ENCODE measurements at regions not wholly inside any gene's neighbourhood (a gene's known extent, or its start where the extent isn't known, plus 50 kb on each side); places are given as distances from the start of the nearest gene placed in this dataset.

- DNase-seq (ENCODE audit: low read depth, low spot score) (no peak), FAIRE-seq (no peak)
- H3K9me1 ChIP-seq (replicated peaks; ENCODE audit: control insufficient read depth, extremely low read depth, insufficient read depth, low read length): no peaks in the 10 kb centered on the region
- dilution Hi-C loops (cut with MboI; ENCODE audit: extremely low pct_ligation_motif_present, low sequenced_read_pairs): no loop called here
- POLR2A ChIA-PET: no interaction called here
- H3K27me3 ChIP-seq (ENCODE audit: control insufficient read depth in 2 of 2, insufficient read depth in 2 of 2, low read length in 2 of 2): no peaks in the 10 kb centered on the region
- CTCF ChIA-PET: interaction anchor here (1.3 kb wide), 1 partner anchor 21 kb away, joined by 4 read pairs; no protein-coding TSS in a partner anchor
- H3K27ac ChIP-seq (ENCODE audit: insufficient read depth, low read depth, low read length): no peak overlapping the region
- no peak overlapping the region for H2AFZ ChIP-seq (ENCODE audit: low read depth, low read length)
- H3K4me1 ChIP-seq (ENCODE audit: control insufficient read depth, extremely low read depth, insufficient read depth, low read length): no peaks in the 10 kb centered on the region
- H3K36me3 ChIP-seq (ENCODE audit: control insufficient read depth in 2 of 2, extremely low read depth in 1 of 2, insufficient read depth in 2 of 2, low read length in 2 of 2): no peaks in the 10 kb centered on the region
- no peaks in the 10 kb centered on the region for H3K79me2 ChIP-seq (ENCODE audit: control insufficient read depth, insufficient read depth, low read length)
- H4K20me1 ChIP-seq (replicated peaks; ENCODE audit: control insufficient read depth, extremely low read depth, insufficient read depth, low read length): no peaks in the 10 kb centered on the region
- no TSS peak for BruUV-seq (replicated peaks)
- H3K9me3 ChIP-seq (replicated peaks; ENCODE audit: control insufficient read depth, insufficient read depth, low read length): no peaks in the 10 kb centered on the region
- H3K9ac ChIP-seq (replicated peaks; ENCODE audit: extremely low read depth, insufficient read depth, low read length): no peak overlapping the region
- no peak overlapping the region for H3K4me3 ChIP-seq (replicated peaks in 1 of 3; ENCODE audit: insufficient read depth in 1 of 3, low read depth in 1 of 3, low read length in 3 of 3)
- TF ChIP-seq POLR2A (IDR thresholded peaks at IDR 0.05; ENCODE audit: low read depth, low read length) (no peak), JUN (IDR thresholded peaks at IDR 0.05; ENCODE audit: borderline replicate concordance, insufficient read depth, insufficient read length, low read depth) (no peak), MYC (IDR thresholded peaks at IDR 0.05; ENCODE audit: low read depth, low read length) (no peak), FOS (IDR thresholded peaks at IDR 0.05; ENCODE audit: borderline replicate concordance, insufficient read depth, low read length) (no peak), EZH2 (IDR thresholded peaks at IDR 0.05; ENCODE audit: borderline replicate concordance, low read depth, low read length, severe bottlenecking) (no peak), GATA2 (IDR thresholded peaks at IDR 0.05; ENCODE audit: insufficient read depth, insufficient read length, low read depth, low read length) (no peak), POLR2AphosphoS5 (IDR thresholded peaks at IDR 0.05; ENCODE audit: insufficient read depth, low read depth, low read length) (no peak)
- TF ChIP-seq, protein P1, sequence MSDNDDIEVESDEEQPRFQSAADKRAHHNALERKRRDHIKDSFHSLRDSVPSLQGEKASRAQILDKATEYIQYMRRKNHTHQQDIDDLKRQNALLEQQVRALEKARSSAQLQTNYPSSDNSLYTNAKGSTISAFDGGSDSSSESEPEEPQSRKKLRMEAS (IDR thresholded peaks at IDR 0.05; ENCODE audit: insufficient read depth, insufficient read length): no peak
- TF ChIP-seq, protein P2, sequence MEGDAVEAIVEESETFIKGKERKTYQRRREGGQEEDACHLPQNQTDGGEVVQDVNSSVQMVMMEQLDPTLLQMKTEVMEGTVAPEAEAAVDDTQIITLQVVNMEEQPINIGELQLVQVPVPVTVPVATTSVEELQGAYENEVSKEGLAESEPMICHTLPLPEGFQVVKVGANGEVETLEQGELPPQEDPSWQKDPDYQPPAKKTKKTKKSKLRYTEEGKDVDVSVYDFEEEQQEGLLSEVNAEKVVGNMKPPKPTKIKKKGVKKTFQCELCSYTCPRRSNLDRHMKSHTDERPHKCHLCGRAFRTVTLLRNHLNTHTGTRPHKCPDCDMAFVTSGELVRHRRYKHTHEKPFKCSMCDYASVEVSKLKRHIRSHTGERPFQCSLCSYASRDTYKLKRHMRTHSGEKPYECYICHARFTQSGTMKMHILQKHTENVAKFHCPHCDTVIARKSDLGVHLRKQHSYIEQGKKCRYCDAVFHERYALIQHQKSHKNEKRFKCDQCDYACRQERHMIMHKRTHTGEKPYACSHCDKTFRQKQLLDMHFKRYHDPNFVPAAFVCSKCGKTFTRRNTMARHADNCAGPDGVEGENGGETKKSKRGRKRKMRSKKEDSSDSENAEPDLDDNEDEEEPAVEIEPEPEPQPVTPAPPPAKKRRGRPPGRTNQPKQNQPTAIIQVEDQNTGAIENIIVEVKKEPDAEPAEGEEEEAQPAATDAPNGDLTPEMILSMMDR (IDR thresholded peaks at IDR 0.05; ENCODE audit: extremely low read depth in 1 of 2, insufficient read depth in 1 of 2, low read depth in 1 of 2, low read length in 2 of 2): no peak
- intact Hi-C loops (cut with micrococcal nuclease): no loop called here
- no peak overlapping the region for H3K4me2 ChIP-seq (ENCODE audit: insufficient read depth, low read length)
These were observed 63.0 kb upstream of the FAM3C start for GRCh38 chr7:121459148-121459547.
